ENCODE measurements at regions not wholly inside any gene's neighbourhood (a gene's known extent, or its start where the extent isn't known, plus 50 kb on each side); places are given as distances from the start of the nearest gene placed in this dataset.

- intact Hi-C loops (cut with DNase I; ENCODE audit: low total_unique reads): no loop called here
- Histone ChIP-seq H3K4me3 (no peak overlapping the region), H3K27me3 (peaks cover 0 to 3% of the 10 kb centered on the region in 2 donors), H3K36me3 (no peaks in the 10 kb centered on the region), H3K4me1 (no peaks in the 10 kb centered on the region), H3K9me3 (no peaks in the 10 kb centered on the region), H3K27ac (no peak overlapping the region)
- DNase-seq: no peak
- no peak for TF ChIP-seq CTCF (IDR thresholded peaks at IDR 0.05)
Measured at GRCh38 chr5:2594701-2595100, 156.8 kb downstream of the IRX2 start.

- no peaks in the 10 kb centered on the region for H3K9me3 ChIP-seq
- no peak overlapping the region for H3K4me3 ChIP-seq
- peaks cover 0 to 3% of the 10 kb centered on the region in 2 donors for H3K27me3 ChIP-seq
- no peak overlapping the region for H3K27ac ChIP-seq
- H3K36me3 ChIP-seq: no peaks in the 10 kb centered on the region
- no peaks in the 10 kb centered on the region for H3K4me1 ChIP-seq
- intact Hi-C loops (cut with DNase I; ENCODE audit: low total_unique reads): no loop called here
- TF ChIP-seq CTCF (IDR thresholded peaks at IDR 0.05): no peak
- DNase-seq: no peak
Measured at GRCh38 chr5:2592766-2593165, 158.7 kb downstream of the IRX2 start.

- DNase-seq: no peak
- Histone ChIP-seq H3K27ac (no peak overlapping the region), H3K4me1 (no peaks in the 10 kb centered on the region), H3K4me3 (no peak overlapping the region), H3K36me3 (no peaks in the 10 kb centered on the region), H3K27me3 (peaks cover 0 to 3% of the 10 kb centered on the region in 2 donors), H3K9me3 (no peaks in the 10 kb centered on the region)
- no peak for TF ChIP-seq CTCF (IDR thresholded peaks at IDR 0.05)
- intact Hi-C loops (cut with DNase I; ENCODE audit: low total_unique reads): no loop called here
Measured at GRCh38 chr5:2591777-2592453, 159.6 kb downstream of the IRX2 start.

- TF ChIP-seq CTCF (IDR thresholded peaks at IDR 0.05): no peak
- H3K4me1 ChIP-seq: no peaks in the 10 kb centered on the region
- intact Hi-C loops (cut with DNase I; ENCODE audit: low total_unique reads): no loop called here
- no peaks in the 10 kb centered on the region for H3K36me3 ChIP-seq
- no peak overlapping the region for H3K27ac ChIP-seq
- H3K4me3 ChIP-seq: no peak overlapping the region
- DNase-seq: no peak
- no peaks in the 10 kb centered on the region for H3K9me3 ChIP-seq
- H3K27me3 ChIP-seq: peaks cover 0 to 3% of the 10 kb centered on the region in 2 donors
Measured at GRCh38 chr5:2588850-2589501, 162.5 kb downstream of the IRX2 start.

- Histone ChIP-seq H3K27ac (no peak overlapping the region), H3K4me3 (no peak overlapping the region), H3K27me3 (peaks cover 0 to 3% of the 10 kb centered on the region in 2 donors), H3K9me3 (no peaks in the 10 kb centered on the region), H3K36me3 (no peaks in the 10 kb centered on the region), H3K4me1 (no peaks in the 10 kb centered on the region)
- DNase-seq: no peak
- intact Hi-C loops (cut with DNase I; ENCODE audit: low total_unique reads): no loop called here
- TF ChIP-seq CTCF (IDR thresholded peaks at IDR 0.05): no peak
Measured at GRCh38 chr5:2587189-2588031, 164.1 kb downstream of the IRX2 start.

Measured in tibial artery (tissue), 4 donors.